Coronary artery (tissue), 2 donors: ENCODE measurements at regions not wholly inside any gene's neighbourhood (a gene's known extent, or its start where the extent isn't known, plus 50 kb on each side); places are given as distances from the start of the nearest gene placed in this dataset.

Experiments
- DNase-seq: peaks from one replicate; pipeline ENCODE4 v3.0.0-alpha.2; 2017; ENCODE audit warnings: low spot score
- H3K27ac ChIP-seq, 2 donors: fragments of 200-600 bp; sonication (generic); one replicate each; pipeline ENCODE4 v1.5.1; 2016 to 2019
- H3K4me3 ChIP-seq: fragments of 200-600 bp; sonication (generic); 2 replicates; pipeline ENCODE4 v1.5.1; 2016; ENCODE audit warnings: mild to moderate bottlenecking, moderate library complexity
- CTCF ChIP-seq: fragments of 200-600 bp; sonication (generic); IDR thresholded peaks from one replicate; pipeline ENCODE4 v1.5.1; 2019; ENCODE audit warnings: antibody characterized with exemption

DNA sequence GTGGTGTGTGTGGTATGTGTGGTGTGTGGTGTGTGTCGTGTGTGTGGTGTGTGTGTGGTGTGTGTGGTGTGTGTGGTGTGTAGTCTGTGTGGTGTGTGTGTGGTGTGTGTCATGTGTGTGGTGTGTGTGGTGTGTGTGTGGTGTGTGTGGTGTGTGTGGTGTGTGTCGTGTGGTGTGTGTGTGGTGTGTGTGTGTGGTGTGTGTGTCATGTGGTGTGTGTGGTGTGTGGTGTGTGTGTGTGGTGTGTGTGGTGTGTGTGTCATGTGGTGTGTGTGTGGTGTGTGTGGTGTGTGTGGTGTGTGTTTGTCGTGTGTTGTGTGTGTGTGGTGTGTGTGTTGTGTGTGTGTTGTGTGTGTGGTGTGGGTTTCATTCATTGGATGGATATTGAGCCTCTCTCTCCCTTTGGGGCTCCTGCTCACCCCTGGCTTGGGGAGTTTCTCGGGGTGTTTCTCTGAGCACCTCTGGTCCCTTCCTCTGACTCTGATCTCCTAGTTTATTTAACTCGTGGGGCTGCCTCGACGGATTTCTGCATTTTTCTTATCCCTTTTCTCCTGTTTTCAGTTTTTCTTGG, 145.8 kb downstream of the DNAJB6 start:
- Histone ChIP-seq H3K4me3 (no peak overlapping the region), H3K27ac (no peak overlapping the region)
- peak; percentile 4 for DNase-seq
- no peak for TF ChIP-seq CTCF

GRCh38 chr7:157483515-157483914, 146.7 kb downstream of the DNAJB6 start:
- DNase-seq: peak; percentile 38

GRCh38 chr7:157483971-157484410, 147.2 kb downstream of the DNAJB6 start:
- Histone ChIP-seq H3K4me3 (no peak overlapping the region), H3K27ac (no peak overlapping the region)
- TF ChIP-seq CTCF: no peak
- no peak for DNase-seq

More at GRCh38 chr7:157483515-157483914, 146.7 kb downstream of the DNAJB6 start:
- H3K4me3 ChIP-seq: no peak overlapping the region
- H3K27ac ChIP-seq: no peak overlapping the region
- TF ChIP-seq CTCF: no peak

DNA sequence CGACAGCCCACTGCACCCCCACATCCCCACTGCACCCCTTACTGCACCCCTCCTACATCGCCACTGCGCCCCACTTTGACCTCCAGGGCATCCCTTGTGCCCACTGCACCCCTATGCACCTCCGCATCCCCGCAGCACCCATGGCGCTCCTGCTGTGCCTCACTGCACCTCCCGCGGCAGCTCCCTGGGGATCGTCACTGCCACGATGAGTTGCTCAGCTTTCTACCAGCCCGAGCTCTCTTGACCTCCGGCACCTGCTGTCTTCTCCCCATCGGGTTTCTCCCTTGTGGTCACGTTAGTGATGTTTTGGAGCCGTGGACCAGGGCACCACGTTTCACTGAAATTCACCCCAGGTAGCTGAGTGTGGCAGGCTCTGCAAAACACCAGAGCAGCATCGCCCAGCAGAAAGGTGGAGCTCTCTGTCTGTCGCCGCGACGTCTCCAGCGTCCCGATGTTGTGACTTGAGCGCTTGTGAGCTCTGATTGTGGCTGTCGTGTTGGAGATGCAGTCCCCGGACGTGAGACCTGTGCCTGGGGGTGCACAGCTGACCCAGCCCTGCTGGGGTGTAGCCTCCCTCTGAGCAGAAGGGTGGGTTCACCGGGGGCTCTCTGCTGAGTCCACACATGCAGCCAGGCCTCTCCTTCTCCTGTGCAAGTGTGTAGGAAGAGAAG, 147.7 kb downstream of the DNAJB6 start:
- no peak for TF ChIP-seq CTCF
- Histone ChIP-seq H3K27ac (no peak overlapping the region), H3K4me3 (no peak overlapping the region)
- peak; percentile 64 for DNase-seq

GRCh38 chr7:157485361-157485831, 148.6 kb downstream of the DNAJB6 start:
- no peak for TF ChIP-seq CTCF
- DNase-seq: peak; percentile 36
- H3K4me3 ChIP-seq: no peak overlapping the region

GRCh38 chr7:157486007-157486755, 149.4 kb downstream of the DNAJB6 start:
- H3K27ac ChIP-seq: no peak overlapping the region
- TF ChIP-seq CTCF: no peak
- no peak overlapping the region for H3K4me3 ChIP-seq

More at GRCh38 chr7:157485361-157485831, 148.6 kb downstream of the DNAJB6 start:
- no peak overlapping the region for H3K27ac ChIP-seq

More at GRCh38 chr7:157486007-157486755, 149.4 kb downstream of the DNAJB6 start:
- peak; percentile 38 for DNase-seq
